HepG2 (cell line): ENCODE measurements at regions not wholly inside any gene's neighbourhood (a gene's known extent, or its start where the extent isn't known, plus 50 kb on each side); places are given as distances from the start of the nearest gene placed in this dataset.

Experiments
- FUBP1 ChIP-seq: sonication (generic); formaldehyde crosslinking; IDR thresholded peaks from 2 replicates; pipeline ENCODE4 v1.5.1; 2020; ENCODE audit warnings: missing genetic modification reagents, mild to moderate bottlenecking, borderline replicate concordance
- HINFP ChIP-seq: sonication (generic); formaldehyde crosslinking; IDR thresholded peaks from 2 replicates; pipeline ENCODE4 v1.4.0; 2020; ENCODE audit warnings: low read depth, mild to moderate bottlenecking, missing genetic modification reagents
- HOXA3 ChIP-seq: sonication (generic); formaldehyde crosslinking; IDR thresholded peaks from 2 replicates; pipeline ENCODE4 v1.5.0; 2020; ENCODE audit warnings: missing genetic modification reagents
- JUN ChIP-seq: sonication (generic); formaldehyde crosslinking; IDR thresholded peaks from 2 replicates; pipeline ENCODE4 v1.4.0; 2020; ENCODE audit warnings: mild to moderate bottlenecking, missing genetic modification reagents
- KLF6 ChIP-seq: IDR thresholded peaks from 2 replicates; pipeline ENCODE4 v1.8.0; 2016; ENCODE audit warnings: missing biosample characterization, missing genetic modification reagents
- MIXL1 ChIP-seq: IDR thresholded peaks from 2 replicates; pipeline ENCODE4 v1.6.1; 2016
- MXI1 ChIP-seq: IDR thresholded peaks from 3 replicates; pipeline ENCODE4 v1.6.1; 2012; ENCODE audit warnings: low read depth, low read length, inconsistent platforms, borderline replicate concordance
- NFIC ChIP-seq: IDR thresholded peaks from 2 replicates; pipeline ENCODE4 v1.6.1; 2012; ENCODE audit warnings: mild to moderate bottlenecking, low read length, inconsistent platforms
- POLR2G ChIP-seq: fragments of 200-400 bp; formaldehyde crosslinking; IDR thresholded peaks from 2 replicates; pipeline ENCODE4 v1.6.1; 2018; ENCODE audit warnings: mild to moderate bottlenecking, low read depth, low read length, moderate library complexity
- RBFOX2 ChIP-seq: fragments of 200-400 bp; formaldehyde crosslinking; IDR thresholded peaks from 2 replicates; pipeline ENCODE4 v1.6.1; 2017; ENCODE audit warnings: low read depth, mild to moderate bottlenecking, low read length
- RFXAP ChIP-seq: sonication (generic); formaldehyde crosslinking; IDR thresholded peaks from 2 replicates; pipeline ENCODE4 v1.4.0; 2020; ENCODE audit warnings: missing genetic modification reagents, borderline replicate concordance
- SMYD3 ChIP-seq: sonication (generic); formaldehyde crosslinking; IDR thresholded peaks from 2 replicates; pipeline ENCODE4 v1.8.1; 2023; ENCODE audit warnings: mild to moderate bottlenecking, missing genetic modification reagents
- XBP1 ChIP-seq: sonication (generic); formaldehyde crosslinking; IDR thresholded peaks from 2 replicates; pipeline ENCODE4 v1.5.0; 2020; ENCODE audit warnings: missing genetic modification reagents
- ZBTB34 ChIP-seq: sonication (generic); formaldehyde crosslinking; IDR thresholded peaks from 2 replicates; pipeline ENCODE4 v1.8.0; 2022; ENCODE audit warnings: mild to moderate bottlenecking, missing genetic modification reagents
- ZNF264 ChIP-seq: sonication (generic); formaldehyde crosslinking; IDR thresholded peaks from 2 replicates; pipeline ENCODE4 v1.4.0; 2020; ENCODE audit warnings: missing genetic modification reagents
- ZNF350 ChIP-seq: sonication (generic); formaldehyde crosslinking; IDR thresholded peaks from 2 replicates; pipeline ENCODE4 v1.4.0; 2020; ENCODE audit warnings: mild to moderate bottlenecking, low read depth, missing genetic modification reagents, borderline replicate concordance
- ZNF354B ChIP-seq: sonication (generic); formaldehyde crosslinking; IDR thresholded peaks from 2 replicates; pipeline ENCODE4 v1.8.0; 2022; ENCODE audit warnings: mild to moderate bottlenecking, missing genetic modification reagents
- ZNF414 ChIP-seq: sonication (generic); formaldehyde crosslinking; IDR thresholded peaks from 2 replicates; pipeline ENCODE4 v1.5.0; 2020; ENCODE audit warnings: missing genetic modification reagents
- ZNF564 ChIP-seq: sonication (generic); formaldehyde crosslinking; IDR thresholded peaks from 2 replicates; pipeline ENCODE4 v1.8.1; 2023; ENCODE audit warnings: mild to moderate bottlenecking, missing genetic modification reagents
- ZNF740 ChIP-seq: sonication (generic); formaldehyde crosslinking; IDR thresholded peaks from 2 replicates; pipeline ENCODE4 v1.4.0; 2020; ENCODE audit warnings: missing genetic modification reagents
- ZNF747 ChIP-seq: sonication (generic); formaldehyde crosslinking; IDR thresholded peaks from 2 replicates; pipeline ENCODE4 v1.8.1; 2023; ENCODE audit warnings: missing genetic modification reagents, mild to moderate bottlenecking, borderline replicate concordance
- ZNF777 ChIP-seq: sonication (generic); formaldehyde crosslinking; IDR thresholded peaks from 2 replicates; pipeline ENCODE4 v1.4.0; 2020; ENCODE audit warnings: missing genetic modification reagents
- TF ChIP-seq, protein P1 (sequence below): IDR thresholded peaks from 2 replicates; pipeline ENCODE4 v1.6.1; 2016; ENCODE audit warnings: low read depth, borderline replicate concordance
- TF ChIP-seq, protein P2 (sequence below): sonication (generic); formaldehyde crosslinking; IDR thresholded peaks from 2 replicates; pipeline ENCODE4 v1.4.0; 2020; ENCODE audit warnings: missing genetic modification reagents; ENCODE audit errors: not compliant biosample characterization

DNA sequence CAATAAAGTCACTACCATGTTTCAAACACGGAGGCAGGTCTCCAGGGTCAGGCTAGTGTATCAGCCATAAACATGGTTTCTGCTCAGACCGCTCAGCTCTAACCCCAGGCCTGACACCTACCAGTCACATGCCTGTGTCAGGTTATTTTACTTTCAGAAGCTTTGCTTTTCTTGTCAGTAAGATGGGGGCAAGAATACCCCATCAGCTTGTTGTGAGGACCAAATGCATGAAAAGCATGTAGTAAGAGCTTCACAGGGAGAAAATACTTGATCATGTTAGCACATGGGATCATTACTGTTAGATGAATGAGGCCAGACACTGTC is 65.2 kb upstream of the PIM1 start (continued):
- 0 out of 2 replicates have a peak, but pooled peaks have one; percentile 3 for TF ChIP-seq ZNF350 (CRISPR knock-in tag)
- TF ChIP-seq ZNF747 (CRISPR knock-in tag): no peak
- 0 out of 2 replicates have a peak, but pooled peaks have one; percentile 8 for TF ChIP-seq HOXA3
- TF ChIP-seq RBFOX2: no peak
- TF ChIP-seq ZNF777 (CRISPR knock-in tag): peak; percentile 50; the same call in 1 of the 2 replicates
- TF ChIP-seq MIXL1 (CRISPR knock-in tag): no peak
- TF ChIP-seq NFIC: 0 out of 2 replicates have a peak, but pooled peaks have one; percentile 2
- TF ChIP-seq, protein P1, sequence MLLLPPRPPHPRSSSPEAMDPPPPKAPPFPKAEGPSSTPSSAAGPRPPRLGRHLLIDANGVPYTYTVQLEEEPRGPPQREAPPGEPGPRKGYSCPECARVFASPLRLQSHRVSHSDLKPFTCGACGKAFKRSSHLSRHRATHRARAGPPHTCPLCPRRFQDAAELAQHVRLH (CRISPR knock-in tag): peak; percentile 2; the same call in 1 of the 2 replicates
- TF ChIP-seq ZBTB34: 0 out of 2 replicates have a peak, but pooled peaks have one; percentile 15
- TF ChIP-seq MXI1: peak; percentile 55; the same call in 1 of the 3 replicates
- 0 out of 2 replicates have a peak, but pooled peaks have one; percentile 23 for TF ChIP-seq ZNF740 (CRISPR knock-in tag)
- 0 out of 2 replicates have a peak, but pooled peaks have one; percentile 3 for TF ChIP-seq ZNF264 (CRISPR knock-in tag)
- TF ChIP-seq ZNF354B (CRISPR knock-in tag): 0 out of 2 replicates have a peak, but pooled peaks have one; percentile 50
- peak; percentile 0; the same call in 1 of the 2 replicates for TF ChIP-seq JUN (CRISPR knock-in tag)
- TF ChIP-seq KLF6 (CRISPR knock-in tag): 0 out of 2 replicates have a peak, but pooled peaks have one; percentile 29
- 0 out of 2 replicates have a peak, but pooled peaks have one; percentile 46 for TF ChIP-seq RFXAP
- TF ChIP-seq, protein P2, sequence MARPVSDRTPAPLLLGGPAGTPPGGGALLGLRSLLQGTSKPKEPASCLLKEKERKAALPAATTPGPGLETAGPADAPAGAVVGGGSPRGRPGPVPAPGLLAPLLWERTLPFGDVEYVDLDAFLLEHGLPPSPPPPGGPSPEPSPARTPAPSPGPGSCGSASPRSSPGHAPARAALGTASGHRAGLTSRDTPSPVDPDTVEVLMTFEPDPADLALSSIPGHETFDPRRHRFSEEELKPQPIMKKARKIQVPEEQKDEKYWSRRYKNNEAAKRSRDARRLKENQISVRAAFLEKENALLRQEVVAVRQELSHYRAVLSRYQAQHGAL (CRISPR knock-in tag): peak; percentile 31
- no peak for TF ChIP-seq HINFP
- TF ChIP-seq ZNF564 (CRISPR knock-in tag): no peak
- TF ChIP-seq XBP1 (CRISPR knock-in tag): no peak
- peak; percentile 31; the same call in 1 of the 2 replicates for TF ChIP-seq POLR2G
- TF ChIP-seq SMYD3 (CRISPR knock-in tag): peak; percentile 18; the same call in 1 of the 2 replicates
- 0 out of 2 replicates have a peak, but pooled peaks have one; percentile 26 for TF ChIP-seq ZNF414 (CRISPR knock-in tag)
- TF ChIP-seq FUBP1: no peak
